ACC112 (cell line): ENCODE measurements at regions not wholly inside any gene's neighbourhood (a gene's known extent, or its start where the extent isn't known, plus 50 kb on each side); places are given as distances from the start of the nearest gene placed in this dataset.
"Not testable (repeated sequence)": the region's sequence is repeated elsewhere in the genome, so short reads cannot be mapped to it uniquely, and the experiment has no call there.

Experiments used
- H2AFZ ChIP-seq: fragments of 200-600 bp; sonication (generic); one replicate; pipeline ENCODE4 v1.6.0; 2017; ENCODE audit warnings: antibody characterized with exemption, low read length; ENCODE audit not compliant: unreplicated experiment
- H3K27ac ChIP-seq: fragments of 200-600 bp; sonication (generic); 2 replicates; pipeline ENCODE4 v1.5.1; 2014; ENCODE audit warnings: low read depth, mild to moderate bottlenecking, antibody characterized with exemption, low read length, moderate library complexity
- H3K27me3 ChIP-seq: fragments of 200-600 bp; sonication (generic); 2 replicates; pipeline ENCODE4 v1.6.1; 2014; ENCODE audit warnings: mild to moderate bottlenecking, antibody characterized with exemption, low read length, moderate library complexity, mixed read lengths; ENCODE audit not compliant: insufficient read depth
- H3K36me3 ChIP-seq: fragments of 200-600 bp; sonication (generic); 2 replicates; pipeline ENCODE4 v1.6.1; 2016; ENCODE audit warnings: mild to moderate bottlenecking, antibody characterized with exemption, low read length, moderate library complexity, mixed read lengths; ENCODE audit not compliant: insufficient read depth
- H3K4me1 ChIP-seq: fragments of 200-600 bp; sonication (generic); one replicate; pipeline ENCODE4 v1.6.1; 2016; ENCODE audit warnings: low read length, mixed read lengths; ENCODE audit not compliant: insufficient read depth, unreplicated experiment, control insufficient read depth
- H3K4me3 ChIP-seq: fragments of 200-600 bp; sonication (generic); 2 replicates; pipeline ENCODE4 v1.5.1; 2014; ENCODE audit warnings: mild to moderate bottlenecking, low read depth, low read length
- H3K79me2 ChIP-seq: fragments of 200-600 bp; sonication (generic); one replicate; pipeline ENCODE4 v1.6.0; 2016; ENCODE audit warnings: low read length; ENCODE audit not compliant: control insufficient read depth, unreplicated experiment, insufficient read depth

DNA sequence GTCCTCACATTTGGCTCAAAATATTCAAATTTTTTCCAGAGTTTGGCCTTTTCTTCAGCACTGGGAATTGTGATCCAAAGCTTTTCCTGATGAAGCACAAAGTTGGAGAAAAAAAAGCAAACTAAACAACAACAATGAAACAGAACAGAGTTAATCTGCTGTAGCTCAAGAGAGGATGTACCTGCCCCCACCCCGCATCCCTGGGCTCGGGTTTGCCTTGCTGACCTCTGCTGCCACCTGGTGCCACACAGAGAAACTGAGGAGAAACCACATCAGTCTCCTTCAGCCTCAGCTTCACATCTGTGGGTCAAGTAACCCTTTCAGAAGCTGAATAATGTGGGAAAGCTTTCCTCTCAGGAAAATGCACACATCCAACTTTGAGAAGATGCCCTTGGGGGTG, 290.4 kb downstream of the RTP5 start:
- not testable (repeated sequence) for H3K27ac ChIP-seq, H3K36me3 ChIP-seq, H3K4me1 ChIP-seq, H3K4me3 ChIP-seq, H3K79me2 ChIP-seq, H2AFZ ChIP-seq, H3K27me3 ChIP-seq

GRCh38 chr2:242165115-242165514, 295.6 kb downstream of the RTP5 start:
- not testable (repeated sequence) for H3K27ac ChIP-seq, H3K36me3 ChIP-seq, H3K4me1 ChIP-seq, H3K4me3 ChIP-seq, H3K27me3 ChIP-seq, H3K79me2 ChIP-seq, H2AFZ ChIP-seq

GRCh38 chr2:242171290-242171689, 301.8 kb downstream of the RTP5 start:
- H2AFZ ChIP-seq, H3K27ac ChIP-seq, H3K27me3 ChIP-seq, H3K79me2 ChIP-seq, H3K4me1 ChIP-seq, H3K4me3 ChIP-seq, H3K36me3 ChIP-seq: not testable (repeated sequence)
